ENCODE measurements at regions not wholly inside any gene's neighbourhood (a gene's known extent, or its start where the extent isn't known, plus 50 kb on each side); places are given as distances from the start of the nearest gene placed in this dataset.

GRCh38 chr22:49372530-49373288, 455.0 kb downstream of the BRD1 start:
- peak in 7 of 56 donors; percentile 6 to 45 (median 19) for DNase-seq

- DNase-seq, result no peak
Measured at GRCh38 chr22:49372111-49372529, 455.6 kb downstream of the BRD1 start.

- DNase-seq, result no peak
Measured at GRCh38 chr22:49371325-49372110, 456.2 kb downstream of the BRD1 start.

- DNase-seq, result no peak
Measured at GRCh38 chr22:49370627-49371301, 456.9 kb downstream of the BRD1 start.

- DNase-seq, result no peak
Measured at GRCh38 chr22:49369726-49370626, 457.7 kb downstream of the BRD1 start.

GRCh38 chr22:49368976-49369725, 458.5 kb downstream of the BRD1 start:
- no peak for DNase-seq

GRCh38 chr22:49368221-49368975, 459.3 kb downstream of the BRD1 start:
- no peak for DNase-seq

GRCh38 chr22:49367041-49367697, 460.5 kb downstream of the BRD1 start:
- DNase-seq, result no peak

- DNase-seq, result no peak
Measured at GRCh38 chr22:49366437-49366836, 461.2 kb downstream of the BRD1 start.

- no peak for DNase-seq
Measured at GRCh38 chr22:49365910-49366309, 461.8 kb downstream of the BRD1 start.

- DNase-seq, result no peak
Measured at GRCh38 chr22:49365191-49365837, 462.4 kb downstream of the BRD1 start.

- no peak for DNase-seq
Measured at GRCh38 chr22:49364398-49364797, 463.3 kb downstream of the BRD1 start.

GRCh38 chr22:49363526-49364230, 464.0 kb downstream of the BRD1 start:
- no peak for DNase-seq

- no peak for DNase-seq
Measured at GRCh38 chr22:49362211-49362839, 465.3 kb downstream of the BRD1 start.

- no peak for DNase-seq
Measured at GRCh38 chr22:49361164-49361563, 466.5 kb downstream of the BRD1 start.

GRCh38 chr22:49360746-49361145, 466.9 kb downstream of the BRD1 start:
- no peak for DNase-seq

GRCh38 chr22:49359076-49359475, 468.6 kb downstream of the BRD1 start:
- DNase-seq, result no peak
